Memory B cell (primary cell): ENCODE measurements at regions not wholly inside any gene's neighbourhood (a gene's known extent, or its start where the extent isn't known, plus 50 kb on each side); places are given as distances from the start of the nearest gene placed in this dataset.

Source experiments
- ATAC-seq: fragments of 150-1000 bp; cut with Tn5 transposase; 2 replicates; pipeline ENCODE4 v1.10.0; 2021; ENCODE audit warnings: low read depth, mild to moderate bottlenecking, moderate library complexity
- DNase-seq, 2 donors: peaks; one replicate each; pipeline ENCODE4 v3.0.0; 2022; ENCODE audit warnings: low spot score in 2 of 2
- H3K27ac Mint-ChIP-seq: one replicate; pipeline ENCODE4 v1.8.0; 2022; ENCODE audit warnings: mild to moderate bottlenecking, moderate library complexity, mixed read lengths
- H3K27me3 Mint-ChIP-seq: one replicate; pipeline ENCODE4 v1.8.0; 2022; ENCODE audit warnings: mixed read lengths
- H3K36me3 Mint-ChIP-seq: one replicate; pipeline ENCODE4 v1.8.0; 2022; ENCODE audit warnings: mild to moderate bottlenecking, mixed read lengths
- H3K4me1 Mint-ChIP-seq: one replicate; pipeline ENCODE4 v1.8.0; 2022; ENCODE audit warnings: mixed read lengths
- H3K4me3 Mint-ChIP-seq: one replicate; pipeline ENCODE4 v1.8.0; 2022; ENCODE audit warnings: mild to moderate bottlenecking, moderate library complexity, mixed read lengths
- H3K9me3 Mint-ChIP-seq: one replicate; pipeline ENCODE4 v1.8.0; 2022; ENCODE audit warnings: mixed read lengths

DNA sequence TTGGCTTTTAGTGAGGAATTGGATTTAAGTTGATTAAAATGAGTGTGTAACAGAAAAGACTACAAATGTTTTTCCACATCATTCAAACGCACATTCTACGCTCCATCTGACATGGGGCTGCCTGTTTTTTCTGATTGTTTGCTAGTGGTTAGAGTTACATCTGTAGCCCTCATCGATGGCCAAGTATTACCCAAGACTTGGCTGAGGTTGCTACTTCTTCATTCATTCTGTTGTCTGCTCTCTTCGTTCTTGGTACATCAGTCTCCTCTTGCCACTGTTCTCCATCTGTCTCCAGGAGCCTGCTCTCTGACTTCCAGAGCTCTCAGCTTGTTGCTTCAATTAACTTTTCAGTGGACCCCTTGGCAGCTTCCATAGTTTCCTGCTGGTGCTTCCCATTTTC is 1844.6 kb upstream of the TENM3 start:
- ATAC-seq: no peak
- H3K4me1 Mint-ChIP-seq: no peaks in the 10 kb centered on the region

DNA sequence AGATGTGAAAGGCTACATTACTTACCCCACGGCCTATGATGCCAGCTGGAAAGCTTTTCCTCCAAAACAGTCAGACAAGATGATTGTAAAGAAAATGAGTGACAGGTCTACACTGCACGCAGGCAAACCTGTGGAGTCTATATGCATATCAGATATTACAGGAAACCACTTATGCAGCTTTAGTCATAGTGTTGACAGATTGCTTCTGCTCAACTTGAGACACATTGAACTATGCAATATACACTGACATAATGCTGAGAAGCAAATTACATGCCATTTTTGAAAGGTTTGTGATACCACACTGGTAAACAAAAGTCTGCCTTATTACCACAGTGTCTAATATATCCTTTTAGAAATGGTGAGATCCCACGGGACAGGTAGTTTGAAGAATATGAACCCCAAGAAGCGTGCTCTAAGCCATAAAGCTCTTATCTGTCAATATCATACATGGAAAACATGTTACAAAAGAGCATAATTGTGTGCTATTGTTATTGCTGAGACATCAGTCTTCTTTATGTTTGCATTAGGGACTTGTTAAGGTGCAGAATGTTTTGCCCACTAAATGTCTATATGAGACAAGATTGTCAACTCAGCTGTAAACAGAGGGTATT is 1835.8 kb upstream of the TENM3 start:
- Mint-ChIP-seq H3K9me3 (peaks cover 3% of the 10 kb centered on the region), H3K4me1 (no peaks in the 10 kb centered on the region), H3K27me3 (no peaks in the 10 kb centered on the region), H3K27ac (no peak overlapping the region), H3K36me3 (no peaks in the 10 kb centered on the region), H3K4me3 (no peak overlapping the region)
- no peak for ATAC-seq
- DNase-seq: no peak

More for the DNA sequence above, 1844.6 kb upstream of the TENM3 start:
- no peak for DNase-seq
- Mint-ChIP-seq H3K27me3 (no peaks in the 10 kb centered on the region), H3K4me3 (no peak overlapping the region), H3K36me3 (no peaks in the 10 kb centered on the region), H3K9me3 (peaks cover 5% of the 10 kb centered on the region), H3K27ac (no peak overlapping the region)

DNA sequence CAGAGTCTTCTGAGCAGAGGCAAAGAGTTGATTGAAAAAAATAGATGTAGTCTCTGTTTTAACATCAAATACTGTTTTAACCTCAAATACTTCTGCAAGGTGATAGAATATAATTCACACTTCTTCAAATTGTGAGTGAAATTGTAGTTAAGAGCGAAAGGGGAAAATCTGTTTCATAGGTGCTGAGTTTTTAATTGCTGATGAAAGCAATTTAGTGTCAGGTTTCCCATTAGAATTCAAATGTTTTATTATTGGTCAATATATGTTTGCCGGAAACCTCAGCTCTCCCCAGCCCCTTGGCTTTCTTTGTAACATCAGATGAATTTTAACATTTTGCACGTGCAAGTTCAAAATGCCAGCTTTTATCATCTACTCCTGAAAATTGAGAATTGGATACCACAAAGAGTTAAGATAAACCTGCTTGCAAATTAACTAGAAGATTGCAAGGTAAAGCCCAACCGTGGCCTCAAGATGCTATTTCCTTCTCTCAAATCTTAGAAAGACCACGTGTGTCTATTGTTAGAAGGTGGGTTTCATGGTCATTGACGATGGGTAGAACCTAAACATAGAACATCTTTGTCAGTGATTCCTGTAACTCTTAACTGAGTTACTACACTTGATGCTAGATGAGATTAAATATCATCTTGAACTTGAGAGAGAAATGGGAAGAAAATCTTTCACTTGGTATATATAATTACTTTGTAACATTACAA is 1824.2 kb upstream of the TENM3 start:
- no peak overlapping the region for H3K27ac Mint-ChIP-seq
- H3K27me3 Mint-ChIP-seq: no peaks in the 10 kb centered on the region
- no peaks in the 10 kb centered on the region for H3K4me1 Mint-ChIP-seq
- ATAC-seq (no peak), DNase-seq (no peak)
- no peak overlapping the region for H3K4me3 Mint-ChIP-seq
- peaks cover 6% of the 10 kb centered on the region for H3K9me3 Mint-ChIP-seq
- H3K36me3 Mint-ChIP-seq: no peaks in the 10 kb centered on the region

DNA sequence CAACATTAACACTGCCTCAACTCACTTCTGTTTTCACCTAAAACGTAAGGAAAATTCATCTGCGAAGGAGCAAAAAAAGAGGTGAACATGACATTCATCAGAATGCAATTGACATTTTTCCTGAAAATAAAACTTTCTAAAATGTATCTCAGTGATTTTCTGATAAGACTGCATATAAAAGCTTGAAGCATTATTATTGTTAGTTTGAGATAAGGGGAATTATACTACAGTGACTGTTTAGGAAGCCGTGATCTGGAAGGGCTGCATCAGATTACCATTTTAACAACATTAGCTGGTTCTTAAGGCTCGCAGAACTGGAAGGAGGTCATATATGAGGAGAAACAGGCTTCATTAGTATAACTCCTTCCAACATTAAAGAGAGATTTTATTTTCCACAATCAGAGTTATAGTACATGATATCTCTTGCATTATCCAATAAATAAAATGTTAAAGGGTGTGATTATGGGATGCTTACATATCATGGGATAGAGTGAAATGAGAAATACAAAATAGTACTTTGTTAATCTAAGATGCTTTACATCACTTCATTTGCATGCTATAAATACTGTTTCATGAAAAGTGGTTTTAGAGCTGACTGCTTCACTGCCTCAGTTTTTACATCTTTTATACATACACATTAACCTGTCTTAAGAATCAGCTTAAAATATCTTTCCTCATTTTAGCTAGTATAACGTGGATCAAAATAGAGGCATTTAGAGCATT is 1820.1 kb upstream of the TENM3 start:
- no peak overlapping the region for H3K27ac Mint-ChIP-seq
- no peaks in the 10 kb centered on the region for H3K36me3 Mint-ChIP-seq
- H3K4me3 Mint-ChIP-seq: no peak overlapping the region
- H3K9me3 Mint-ChIP-seq: peaks cover 3% of the 10 kb centered on the region
- H3K27me3 Mint-ChIP-seq: no peaks in the 10 kb centered on the region
- DNase-seq: no peak
- no peak for ATAC-seq
- no peaks in the 10 kb centered on the region for H3K4me1 Mint-ChIP-seq

DNA sequence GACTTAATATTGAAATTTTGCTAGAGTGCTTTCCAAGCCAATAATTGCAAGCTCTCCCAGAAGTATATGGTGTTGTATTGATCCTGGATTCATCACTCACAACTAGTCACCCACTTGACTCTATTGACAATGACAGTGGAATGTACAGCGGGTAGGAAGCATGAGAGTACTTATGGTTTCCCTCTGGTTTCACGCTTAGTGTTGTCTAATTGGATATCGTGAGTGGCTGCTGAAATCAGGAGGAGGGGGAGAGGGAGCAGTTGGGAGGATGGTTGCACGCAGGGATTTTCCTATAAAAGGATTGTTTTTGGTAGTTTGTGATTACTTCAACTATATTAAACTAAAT is 1819.5 kb upstream of the TENM3 start:
- no peak for DNase-seq

DNA sequence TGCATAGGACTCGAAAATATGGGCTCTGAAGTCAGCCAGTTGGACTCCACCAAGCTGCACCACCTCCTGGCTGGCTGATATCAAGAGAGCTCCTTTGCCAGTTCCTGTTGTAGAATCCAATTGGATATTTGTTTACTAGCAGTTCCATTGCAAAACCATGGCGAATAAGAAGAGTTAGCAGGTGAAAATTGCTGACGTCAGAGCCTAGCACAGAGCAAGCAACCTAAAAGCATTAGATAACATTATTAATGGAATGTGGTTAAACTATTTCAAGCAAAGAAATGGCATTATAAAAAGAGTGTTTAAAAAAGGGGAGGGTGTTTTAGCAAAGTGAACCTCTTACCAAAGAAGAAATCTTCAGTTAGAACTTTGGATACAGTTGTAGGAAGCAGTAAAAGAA is 1816.3 kb upstream of the TENM3 start:
- Mint-ChIP-seq H3K4me3 (no peak overlapping the region), H3K27me3 (no peaks in the 10 kb centered on the region), H3K9me3 (peaks cover under 1% of the 10 kb centered on the region), H3K4me1 (no peaks in the 10 kb centered on the region), H3K36me3 (no peaks in the 10 kb centered on the region), H3K27ac (no peak overlapping the region)
- ATAC-seq (no peak), DNase-seq (no peak)

More for the DNA sequence above, 1819.5 kb upstream of the TENM3 start:
- H3K27ac Mint-ChIP-seq: no peak overlapping the region
- no peaks in the 10 kb centered on the region for H3K27me3 Mint-ChIP-seq
- no peak overlapping the region for H3K4me3 Mint-ChIP-seq
- ATAC-seq: no peak
- no peaks in the 10 kb centered on the region for H3K36me3 Mint-ChIP-seq
- H3K9me3 Mint-ChIP-seq: peaks cover 3% of the 10 kb centered on the region
- no peaks in the 10 kb centered on the region for H3K4me1 Mint-ChIP-seq

DNA sequence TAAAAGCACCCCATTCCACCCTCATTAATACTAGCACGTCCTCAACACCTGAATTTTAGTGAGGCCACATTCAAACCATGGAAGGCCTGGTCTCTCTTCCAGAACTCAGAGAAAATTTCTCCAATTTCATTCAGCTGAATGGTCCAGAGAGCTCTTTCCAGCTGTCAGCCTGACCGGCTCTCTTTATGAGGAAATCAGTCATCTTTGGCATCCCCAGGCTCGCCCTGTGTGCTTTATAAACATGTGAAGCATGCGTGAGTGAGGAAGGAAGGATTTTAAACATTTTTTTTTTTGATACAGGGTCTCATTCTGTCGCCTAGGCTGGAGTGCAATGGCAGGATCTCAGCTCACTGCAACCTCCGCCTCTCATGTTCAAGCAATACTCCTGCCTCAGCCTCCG is 1812.9 kb upstream of the TENM3 start:
- H3K9me3 Mint-ChIP-seq: no peaks in the 10 kb centered on the region
- H3K36me3 Mint-ChIP-seq: no peaks in the 10 kb centered on the region
- no peaks in the 10 kb centered on the region for H3K27me3 Mint-ChIP-seq
- DNase-seq (no peak), ATAC-seq (no peak)
- no peak overlapping the region for H3K27ac Mint-ChIP-seq
- no peaks in the 10 kb centered on the region for H3K4me1 Mint-ChIP-seq
- no peak overlapping the region for H3K4me3 Mint-ChIP-seq

DNA sequence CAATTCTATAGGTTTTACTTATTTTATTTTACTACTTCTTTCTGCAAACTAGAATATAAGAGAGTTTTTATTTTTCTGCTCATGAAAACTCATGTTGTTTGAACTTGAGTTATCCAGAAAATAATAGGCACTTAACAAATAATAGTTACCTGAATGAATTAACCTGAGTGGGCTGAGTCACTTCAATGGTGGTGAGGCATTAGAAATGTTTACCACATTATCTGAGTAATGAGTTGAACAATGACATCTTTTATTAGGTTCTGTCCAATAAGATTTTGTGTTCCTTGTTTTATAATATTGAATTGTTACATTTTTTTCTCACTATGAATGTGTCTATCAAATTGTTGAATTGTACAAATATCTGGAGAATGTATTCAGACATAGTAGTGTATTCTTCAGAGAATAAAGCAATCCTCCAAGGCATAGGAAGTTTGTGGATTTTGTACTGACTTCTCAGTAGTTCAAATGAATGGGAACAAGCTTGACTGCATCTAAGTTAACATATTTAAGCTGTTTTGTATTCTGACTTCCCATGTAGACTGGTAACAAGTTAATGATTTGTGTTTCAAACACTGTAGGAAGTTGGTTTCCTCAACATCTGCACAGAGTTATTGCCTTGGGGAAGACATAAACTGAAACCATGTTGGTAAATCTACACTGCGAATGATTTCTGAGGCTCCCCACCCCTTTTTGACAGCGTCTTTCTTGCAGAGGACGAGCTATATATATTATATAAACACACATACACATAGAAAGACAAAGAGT is 1808.9 kb upstream of the TENM3 start:
- no peak for DNase-seq
- Mint-ChIP-seq H3K27ac (no peak overlapping the region), H3K4me1 (no peaks in the 10 kb centered on the region), H3K9me3 (no peaks in the 10 kb centered on the region), H3K36me3 (no peaks in the 10 kb centered on the region), H3K27me3 (no peaks in the 10 kb centered on the region), H3K4me3 (no peak overlapping the region)
- no peak for ATAC-seq

DNA sequence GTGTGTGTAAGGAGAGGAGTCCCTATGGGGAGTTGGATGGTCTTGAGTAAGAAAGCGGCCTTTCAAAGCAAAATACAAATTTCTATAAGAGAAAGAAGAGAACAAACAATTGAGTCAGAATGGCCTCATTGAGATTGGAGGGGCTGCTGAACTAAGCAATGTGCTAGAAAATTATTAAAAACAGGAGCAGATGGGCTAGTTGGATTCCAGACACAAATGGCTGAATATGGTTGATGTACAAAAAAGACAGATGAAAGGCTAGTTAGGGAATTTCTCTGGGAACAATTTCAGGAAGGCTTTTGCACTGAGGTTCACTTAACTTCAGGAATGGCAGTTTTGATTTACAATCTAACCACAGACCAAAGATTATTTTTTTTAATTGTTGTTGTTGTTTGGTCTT is 1806.8 kb upstream of the TENM3 start:
- no peaks in the 10 kb centered on the region for H3K36me3 Mint-ChIP-seq
- no peak for ATAC-seq
- no peaks in the 10 kb centered on the region for H3K4me1 Mint-ChIP-seq
- H3K27ac Mint-ChIP-seq: no peak overlapping the region
- DNase-seq: no peak
- H3K27me3 Mint-ChIP-seq: no peaks in the 10 kb centered on the region
- H3K4me3 Mint-ChIP-seq: no peak overlapping the region
- H3K9me3 Mint-ChIP-seq: no peaks in the 10 kb centered on the region

DNA sequence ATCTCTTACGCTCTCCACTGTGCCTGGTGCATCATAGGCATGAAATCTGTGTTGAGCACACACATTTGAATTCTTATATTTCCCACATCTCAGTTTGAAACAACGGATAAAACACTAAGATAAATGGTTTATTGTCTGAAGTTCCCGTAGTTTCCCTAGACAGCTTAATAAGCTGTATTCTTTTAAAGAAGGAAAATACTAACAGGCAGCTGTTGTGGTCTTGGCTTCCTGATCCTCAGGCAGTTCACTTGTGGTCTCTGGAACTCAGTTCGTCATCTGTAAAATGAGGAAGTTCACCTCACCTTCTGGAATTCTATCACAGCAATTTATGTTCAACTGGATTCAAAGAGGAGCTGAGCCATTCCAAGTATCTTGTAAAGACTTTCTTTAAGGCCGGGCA is 1805.6 kb upstream of the TENM3 start:
- H3K27ac Mint-ChIP-seq: no peak overlapping the region
- DNase-seq: no peak
- H3K27me3 Mint-ChIP-seq: no peaks in the 10 kb centered on the region
- no peaks in the 10 kb centered on the region for H3K4me1 Mint-ChIP-seq
- no peak for ATAC-seq
- H3K4me3 Mint-ChIP-seq: no peak overlapping the region
- H3K9me3 Mint-ChIP-seq: no peaks in the 10 kb centered on the region
- H3K36me3 Mint-ChIP-seq: no peaks in the 10 kb centered on the region

DNA sequence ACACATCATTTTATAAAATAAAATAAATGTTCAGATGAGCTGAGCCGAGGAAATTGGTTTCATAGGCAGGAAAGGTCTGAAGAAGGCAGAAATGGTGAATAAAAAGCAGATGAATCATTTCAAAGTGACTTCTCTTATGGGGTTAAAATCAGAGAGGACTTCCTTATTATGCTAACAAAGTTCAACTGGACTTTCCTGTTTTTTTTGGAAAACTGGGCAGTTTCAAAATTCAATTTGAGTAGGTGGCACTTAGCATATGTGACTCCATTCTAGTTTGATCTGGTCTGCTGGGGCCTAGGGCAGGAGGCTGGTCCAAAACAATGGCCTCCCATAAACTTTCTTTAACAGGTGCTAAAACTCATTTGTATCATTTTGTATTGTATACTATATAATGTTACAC is 1794.9 kb upstream of the TENM3 start:
- Mint-ChIP-seq H3K27me3 (no peaks in the 10 kb centered on the region), H3K36me3 (no peaks in the 10 kb centered on the region), H3K4me1 (no peaks in the 10 kb centered on the region), H3K27ac (no peak overlapping the region), H3K9me3 (no peaks in the 10 kb centered on the region), H3K4me3 (no peak overlapping the region)
- ATAC-seq: no peak
- DNase-seq: no peak

DNA sequence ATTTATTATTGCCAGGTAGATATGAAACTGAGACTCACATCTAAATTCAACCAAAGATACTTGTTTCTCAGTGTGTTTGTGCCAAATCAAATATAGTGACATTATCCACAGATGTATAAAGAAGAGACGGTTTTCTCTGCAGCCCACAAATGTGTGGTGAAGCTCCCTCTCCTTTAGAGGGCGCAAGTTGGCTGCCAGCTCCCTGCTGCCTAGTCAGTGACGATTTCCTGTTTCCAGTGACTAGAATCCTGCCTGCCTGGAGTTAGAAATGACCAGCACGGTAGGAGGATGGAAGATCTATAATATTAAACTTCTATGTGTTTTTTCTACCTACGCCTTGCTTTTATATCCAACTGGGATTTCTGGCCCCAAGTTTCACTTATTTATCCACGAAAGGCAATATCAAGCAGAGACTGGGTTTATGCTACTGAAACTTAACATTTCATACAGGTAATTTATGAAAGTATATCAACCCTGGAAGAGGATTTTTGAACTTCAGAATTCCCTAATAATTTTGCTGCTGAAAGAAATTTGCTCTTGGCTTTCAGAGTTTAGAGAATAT is 1793.7 kb upstream of the TENM3 start:
- no peaks in the 10 kb centered on the region for H3K27me3 Mint-ChIP-seq
- no peaks in the 10 kb centered on the region for H3K4me1 Mint-ChIP-seq
- H3K4me3 Mint-ChIP-seq: no peak overlapping the region
- H3K36me3 Mint-ChIP-seq: no peaks in the 10 kb centered on the region
- no peak for ATAC-seq
- no peak overlapping the region for H3K27ac Mint-ChIP-seq
- no peak for DNase-seq
- no peaks in the 10 kb centered on the region for H3K9me3 Mint-ChIP-seq

DNA sequence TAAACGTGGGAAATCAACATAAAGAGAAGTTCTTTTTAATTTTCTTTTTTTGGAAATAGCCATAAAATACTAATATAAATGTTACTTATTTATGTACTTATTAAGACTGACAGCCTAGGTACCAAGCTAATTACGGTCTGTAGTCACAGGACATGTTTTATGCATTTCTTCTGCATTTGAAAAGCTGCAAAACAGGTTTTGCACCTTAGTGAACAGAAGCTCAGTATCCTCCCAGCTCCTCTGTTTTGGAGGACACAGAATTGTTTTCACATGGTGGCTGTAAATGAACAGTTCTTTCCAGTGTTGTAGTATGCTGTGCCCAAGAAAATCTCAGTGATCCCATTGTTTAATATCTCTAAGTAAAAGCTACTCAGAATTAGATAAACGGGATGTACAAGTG is 1788.0 kb upstream of the TENM3 start:
- Mint-ChIP-seq H3K9me3 (peaks cover 1% of the 10 kb centered on the region), H3K4me3 (no peak overlapping the region), H3K27ac (no peak overlapping the region), H3K36me3 (no peaks in the 10 kb centered on the region), H3K4me1 (no peaks in the 10 kb centered on the region), H3K27me3 (no peaks in the 10 kb centered on the region)
- no peak for DNase-seq
- ATAC-seq: no peak

DNA sequence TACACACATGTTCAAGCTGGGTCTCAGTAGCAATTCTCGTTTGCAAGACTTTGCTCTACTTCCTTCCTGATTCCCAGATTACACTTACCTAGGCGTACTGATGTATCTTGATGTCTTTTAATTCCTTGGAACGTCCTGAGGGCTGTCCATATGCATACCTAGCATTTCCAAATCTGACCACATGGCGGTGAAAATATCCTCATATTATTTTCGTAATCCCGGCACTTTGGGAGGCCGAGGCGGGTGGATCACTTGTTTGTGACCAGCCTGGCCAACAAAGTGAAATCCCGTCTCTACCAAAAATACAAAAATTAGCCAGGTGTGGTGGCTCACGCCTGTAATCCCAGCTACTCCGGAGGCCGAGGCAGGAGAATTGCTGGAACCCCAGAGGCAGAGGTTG is 1786.3 kb upstream of the TENM3 start:
- DNase-seq (no peak), ATAC-seq (no peak)
- Mint-ChIP-seq H3K4me1 (no peaks in the 10 kb centered on the region), H3K27me3 (no peaks in the 10 kb centered on the region), H3K27ac (no peak overlapping the region), H3K9me3 (peaks cover 1% of the 10 kb centered on the region), H3K36me3 (no peaks in the 10 kb centered on the region), H3K4me3 (no peak overlapping the region)
